ENCODE measurements at regions not wholly inside any gene's neighbourhood (a gene's known extent, or its start where the extent isn't known, plus 50 kb on each side); places are given as distances from the start of the nearest gene placed in this dataset.

DNA sequence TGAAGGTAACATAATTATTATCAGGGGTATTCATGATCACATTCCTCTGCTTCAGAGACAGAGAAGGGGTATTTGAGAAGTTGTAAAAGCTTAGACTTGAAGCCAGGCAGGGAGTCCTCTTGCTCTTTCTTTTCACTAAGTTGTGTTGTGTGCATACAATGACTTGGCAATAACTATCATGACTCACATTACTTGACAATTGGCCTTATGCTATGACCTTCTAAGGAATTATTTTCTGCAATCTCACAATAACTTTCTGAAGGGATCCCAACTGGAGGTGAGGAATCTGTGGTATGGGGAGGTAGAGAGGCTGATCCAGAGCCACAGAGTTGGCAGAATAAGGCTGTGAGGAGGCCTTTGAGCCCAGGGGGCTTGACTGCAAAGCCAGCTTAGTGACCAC lies 622.3 kb downstream of the MTRR start:
- no peak for DNase-seq

DNA sequence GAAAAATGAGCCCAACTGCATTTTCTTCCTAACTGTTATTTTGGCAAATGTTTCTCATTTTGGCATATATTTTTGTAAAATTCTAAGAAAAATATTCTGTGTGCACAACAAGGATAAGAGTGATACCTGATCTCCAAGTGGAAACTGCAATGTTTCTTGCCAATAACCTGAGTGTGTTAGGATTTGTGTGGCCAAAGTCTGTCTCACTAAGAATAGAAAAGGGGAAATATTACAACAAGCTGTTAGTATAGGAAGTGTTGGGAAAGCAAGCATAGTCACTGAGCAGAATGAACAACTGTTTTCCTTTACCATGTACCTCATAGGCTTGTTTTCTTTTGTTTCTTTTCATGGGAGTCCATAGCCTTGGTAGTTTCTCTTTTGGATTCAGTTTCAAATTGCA lies 624.2 kb downstream of the MTRR start:
- DNase-seq = peak; percentile 11

DNA sequence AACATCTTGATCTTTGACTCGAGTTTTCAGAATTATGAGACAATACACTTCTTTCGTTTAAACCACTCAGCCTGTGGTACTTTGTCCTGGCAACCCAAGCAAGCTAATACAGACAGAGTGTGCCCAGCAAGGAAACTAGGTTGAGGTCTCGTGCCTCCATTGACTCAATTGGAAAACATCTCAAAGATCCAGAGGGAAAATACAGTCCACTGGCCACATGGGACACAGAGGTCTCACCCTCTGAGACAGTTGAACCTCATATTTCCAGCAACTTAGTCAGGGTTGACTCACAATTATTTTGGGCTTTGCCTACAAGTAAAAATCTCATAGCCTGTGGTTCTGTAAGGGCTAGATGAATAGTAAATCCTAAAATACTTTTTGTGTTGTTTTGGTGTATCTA lies 631.5 kb downstream of the MTRR start:
- no peak for DNase-seq

DNA sequence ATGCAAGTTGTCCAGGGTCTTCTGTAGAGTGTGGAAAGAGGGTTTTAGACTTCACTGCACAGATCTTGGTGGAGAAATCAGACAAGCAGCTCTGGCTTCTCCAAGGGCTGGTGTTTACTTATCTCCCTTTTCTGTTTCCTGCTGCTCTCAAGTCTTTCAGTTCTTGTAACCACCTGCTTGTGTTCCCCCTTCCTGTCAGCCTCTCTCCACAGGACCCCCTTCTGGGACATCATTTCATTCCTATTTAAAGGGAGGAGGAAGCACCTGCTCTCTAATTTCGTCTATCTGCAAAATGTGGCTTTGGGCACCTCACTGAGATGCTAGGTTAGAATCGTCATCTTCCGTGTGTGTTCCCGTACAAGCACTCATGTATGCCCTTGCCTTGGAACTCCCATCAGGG lies 636.2 kb downstream of the MTRR start:
- DNase-seq = peak; percentile 15

DNA sequence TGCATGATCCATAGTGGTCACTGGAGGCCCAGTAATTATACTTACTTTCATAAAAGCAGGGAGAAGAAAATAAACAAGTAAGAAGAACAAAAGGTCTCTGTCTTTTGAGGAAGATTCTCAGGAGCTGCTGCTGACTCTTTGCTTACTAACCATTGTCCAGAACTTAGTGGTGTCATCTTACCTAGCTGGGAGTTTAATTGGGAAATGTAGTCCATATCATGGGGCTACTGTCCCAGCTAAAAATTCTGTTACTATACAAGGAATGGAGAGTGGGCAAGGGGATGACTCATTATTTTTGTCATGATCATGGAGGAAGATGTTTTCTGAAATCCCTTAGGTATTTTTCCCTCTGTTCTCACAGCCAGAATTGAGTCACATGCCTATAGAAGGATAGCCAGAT lies 639.3 kb downstream of the MTRR start:
- no peak for DNase-seq

DNA sequence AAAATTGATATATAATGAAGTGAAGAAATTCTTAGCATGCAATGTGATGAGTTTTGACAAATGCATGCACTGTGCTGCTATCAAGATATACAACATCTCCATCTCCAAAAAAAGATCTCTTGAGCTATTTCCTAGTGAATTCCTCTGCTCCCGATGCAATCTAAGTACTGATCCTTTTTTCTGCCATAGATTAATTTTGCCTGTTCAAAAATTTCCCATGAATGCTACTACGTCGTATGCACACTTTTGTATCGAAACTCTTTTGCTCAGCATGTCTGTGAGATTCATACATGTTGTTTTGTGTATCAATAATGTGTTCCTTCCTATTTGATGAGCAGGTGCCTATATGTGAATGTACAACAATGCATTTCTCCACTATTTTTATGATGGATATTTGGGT lies 647.4 kb downstream of the MTRR start:
- DNase-seq = no peak

DNA sequence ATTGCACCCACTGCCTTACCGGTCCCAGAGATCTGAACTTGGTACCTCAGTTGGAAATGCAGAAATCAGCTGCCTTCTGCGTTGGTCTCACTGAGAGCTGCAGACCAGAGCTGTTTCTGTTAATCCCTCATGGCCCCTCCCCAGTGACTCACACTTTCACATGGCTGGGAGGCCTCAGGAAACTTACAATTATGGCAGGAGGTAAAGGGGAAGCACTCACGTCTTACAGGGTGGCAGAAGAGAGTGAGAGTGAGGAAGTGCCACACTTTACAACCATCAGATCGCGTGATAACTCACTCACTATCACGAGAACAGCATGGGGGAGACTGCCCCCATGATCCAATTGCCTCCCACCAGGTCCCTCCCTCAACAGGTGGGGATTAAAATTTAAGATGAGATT lies 648.5 kb downstream of the MTRR start:
- peak; percentile 20 for DNase-seq

DNA sequence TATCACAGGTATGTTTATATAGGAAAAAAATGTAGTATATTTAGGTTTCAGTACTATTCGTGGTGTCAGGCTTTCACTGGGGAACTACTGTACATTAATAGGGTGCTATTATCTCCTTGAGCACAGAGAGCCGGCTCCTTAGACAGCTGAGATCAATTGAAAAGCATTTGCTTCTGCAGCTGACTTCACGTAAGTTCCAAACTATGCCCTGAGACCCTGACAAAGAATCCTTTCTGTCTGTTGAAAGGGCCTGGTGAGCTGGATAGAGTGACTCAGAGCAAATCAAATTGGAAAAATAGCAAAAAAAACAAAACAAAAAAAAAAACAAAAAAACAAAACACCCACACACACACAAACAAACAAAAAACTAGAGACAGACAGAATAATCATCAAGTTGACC lies 652.0 kb downstream of the MTRR start:
- DNase-seq = no peak

DNA sequence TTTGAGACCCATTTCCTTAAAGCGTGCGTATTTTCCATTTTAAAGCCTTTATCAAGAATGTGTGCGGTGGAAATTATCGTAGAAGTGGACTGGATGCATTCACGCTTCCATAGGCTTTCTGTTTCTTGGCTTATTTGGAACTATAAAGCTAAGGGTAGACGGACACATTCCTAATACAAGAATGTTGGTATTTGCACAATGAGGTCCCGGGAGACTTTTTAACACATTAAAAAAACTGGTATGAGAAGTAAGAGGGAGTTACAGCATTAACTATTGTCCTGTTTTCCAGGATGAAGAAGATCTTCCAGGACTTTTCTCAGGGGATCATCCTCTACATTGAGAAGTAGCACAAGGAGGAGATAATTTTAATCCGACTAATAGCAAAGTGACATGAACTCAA lies 653.0 kb downstream of the MTRR start:
- no peak for DNase-seq

DNA sequence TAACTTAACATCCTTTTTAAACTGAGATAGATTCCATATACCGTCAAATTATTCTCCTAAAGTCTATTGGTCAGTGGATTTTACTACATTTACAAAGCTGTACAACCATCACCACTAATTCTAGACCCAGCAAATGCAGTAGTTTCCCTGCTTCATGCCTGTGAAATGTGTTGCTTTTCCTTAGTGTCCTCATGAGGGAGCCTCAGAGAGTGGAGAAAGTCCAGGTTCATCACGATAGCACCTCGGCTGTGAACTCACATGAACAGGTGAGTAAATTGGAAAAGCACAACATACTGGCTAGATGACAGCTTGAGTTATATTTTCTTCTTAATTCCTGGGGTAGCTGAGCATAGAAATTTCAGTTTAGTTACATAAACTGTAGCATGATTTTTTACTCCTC lies 653.7 kb downstream of the MTRR start:
- DNase-seq = no peak

DNA sequence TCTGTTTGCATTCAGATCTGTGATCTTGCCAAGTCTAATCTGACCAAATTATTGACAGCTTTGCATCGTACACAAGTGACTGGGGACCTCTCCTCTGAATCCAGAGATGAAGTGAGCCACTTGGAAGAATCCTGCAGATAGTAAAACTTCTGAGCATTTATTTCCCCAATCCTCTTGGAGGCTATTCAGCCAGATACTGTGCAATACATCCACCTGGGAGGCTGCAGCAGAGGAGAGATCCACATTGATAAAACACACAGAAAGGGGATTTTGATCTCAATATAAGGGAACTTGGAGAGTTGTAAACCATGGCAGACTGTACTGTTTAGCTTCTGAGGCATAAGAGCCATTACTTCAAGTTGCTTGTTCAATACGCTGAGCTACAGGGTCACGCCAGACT lies 654.6 kb downstream of the MTRR start:
- no peak for DNase-seq

DNA sequence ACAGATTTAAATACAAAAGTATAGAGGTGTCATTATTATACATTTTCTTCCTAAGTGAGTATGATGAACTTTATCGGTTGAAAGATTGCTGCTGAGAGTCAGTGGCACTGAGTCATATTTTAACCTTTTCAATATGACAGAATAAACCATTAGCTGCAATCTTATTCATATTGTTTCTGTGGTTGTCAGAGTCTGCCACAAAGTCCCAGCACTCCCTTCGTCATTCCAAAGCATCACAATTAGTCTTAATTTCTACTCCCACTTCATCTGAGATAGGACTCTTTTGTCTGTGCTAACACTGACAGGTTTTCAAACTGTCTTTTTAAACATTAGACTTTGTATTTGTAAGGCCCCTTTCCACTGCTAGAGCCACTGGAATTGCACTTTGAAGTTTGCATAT lies 656.9 kb downstream of the MTRR start:
- DNase-seq = no peak

DNA sequence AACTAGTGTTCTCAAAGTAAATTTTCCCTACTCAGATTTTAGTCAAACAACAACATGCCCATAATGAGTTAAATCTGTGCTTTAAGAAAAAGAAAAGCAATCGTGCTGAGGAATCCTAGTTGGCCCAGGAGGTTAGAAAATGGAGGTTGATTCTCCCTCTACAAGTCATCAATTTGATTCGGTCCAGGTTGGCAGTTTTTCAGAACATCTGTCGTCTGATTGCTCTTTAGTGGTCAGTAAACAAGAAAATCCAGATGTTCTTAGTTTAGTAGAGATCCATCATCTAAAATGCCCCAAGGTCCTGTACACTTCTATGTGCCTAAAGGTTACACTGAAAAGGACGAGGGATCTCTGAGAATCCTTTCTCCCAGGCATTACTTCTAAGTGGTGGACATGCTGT lies 659.2 kb downstream of the MTRR start:
- DNase-seq = no peak

DNA sequence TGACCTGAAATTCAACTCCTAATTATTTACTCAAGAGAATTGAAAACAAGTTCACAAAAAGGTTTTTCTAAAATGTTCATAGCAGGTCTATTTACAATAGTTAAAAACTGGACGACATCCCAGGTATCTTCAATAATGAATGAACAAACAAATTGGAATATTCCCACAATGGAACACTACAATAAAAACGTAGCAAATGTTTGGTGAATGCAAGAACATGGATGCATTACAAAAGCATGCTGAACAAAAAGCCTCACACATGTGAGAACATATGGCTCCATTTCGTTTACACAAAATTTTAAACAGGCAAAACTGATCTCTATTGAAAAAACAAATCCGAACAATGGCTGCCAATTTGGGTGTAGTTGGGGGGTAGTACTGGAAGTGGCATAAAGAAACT lies 669.9 kb downstream of the MTRR start:
- DNase-seq = no peak

DNA sequence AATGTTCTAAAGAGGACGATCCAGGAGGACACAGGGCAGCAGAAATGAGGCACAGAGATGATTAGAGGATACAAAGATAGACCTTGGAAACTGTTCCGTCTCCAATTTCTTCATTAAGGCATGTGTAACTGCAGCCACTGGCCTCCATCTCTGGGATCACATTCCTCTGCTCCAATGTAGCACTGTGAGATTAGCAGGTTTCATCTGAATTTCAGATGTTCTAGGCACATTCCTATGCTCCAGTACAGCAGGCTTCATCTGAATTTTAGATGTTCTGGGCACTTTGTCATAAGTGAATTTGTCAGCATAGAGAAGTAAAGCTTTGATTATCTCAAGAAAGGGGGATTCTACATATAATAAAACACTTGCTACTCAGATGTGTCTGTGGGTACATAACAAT lies 671.4 kb downstream of the MTRR start:
- DNase-seq = no peak

DNA sequence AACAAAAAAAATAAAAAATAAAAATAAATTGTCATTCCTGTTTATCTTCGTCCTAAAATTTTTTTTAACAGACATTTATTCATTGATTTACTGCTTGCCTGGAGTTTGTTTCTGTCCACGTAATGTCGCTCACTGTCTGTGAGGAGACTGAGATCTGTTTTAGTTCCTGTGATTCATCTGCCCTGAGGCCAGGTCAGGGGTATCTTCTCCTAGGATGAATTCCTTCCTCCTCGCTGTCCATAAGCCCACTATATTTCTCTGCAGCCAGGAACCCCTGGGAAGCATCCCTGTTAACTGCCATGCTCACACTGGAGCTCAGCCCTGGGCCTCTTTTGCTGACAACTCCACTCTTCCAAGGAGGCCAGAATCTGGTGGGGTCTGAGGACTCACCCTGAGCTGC lies 682.0 kb downstream of the MTRR start:
- no peak for DNase-seq

DNA sequence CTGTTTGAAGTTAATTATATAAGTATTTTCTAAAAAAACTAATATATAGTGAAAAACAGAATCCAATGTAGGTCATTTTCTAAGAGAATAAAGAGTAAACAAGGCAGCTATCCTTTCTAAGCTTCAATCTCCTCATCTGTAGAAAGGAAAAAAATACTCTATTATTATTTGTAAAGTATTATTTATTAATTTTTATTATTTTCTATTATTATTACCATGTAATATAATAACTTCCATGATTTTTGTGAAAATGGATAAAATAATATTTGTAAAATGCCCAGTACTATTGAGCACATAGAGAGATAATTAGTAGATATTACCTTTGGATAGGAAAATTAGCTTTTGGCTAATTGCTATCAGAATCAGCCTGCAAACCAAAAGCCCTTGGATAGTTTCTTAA lies 684.4 kb downstream of the MTRR start:
- DNase-seq = no peak

DNA sequence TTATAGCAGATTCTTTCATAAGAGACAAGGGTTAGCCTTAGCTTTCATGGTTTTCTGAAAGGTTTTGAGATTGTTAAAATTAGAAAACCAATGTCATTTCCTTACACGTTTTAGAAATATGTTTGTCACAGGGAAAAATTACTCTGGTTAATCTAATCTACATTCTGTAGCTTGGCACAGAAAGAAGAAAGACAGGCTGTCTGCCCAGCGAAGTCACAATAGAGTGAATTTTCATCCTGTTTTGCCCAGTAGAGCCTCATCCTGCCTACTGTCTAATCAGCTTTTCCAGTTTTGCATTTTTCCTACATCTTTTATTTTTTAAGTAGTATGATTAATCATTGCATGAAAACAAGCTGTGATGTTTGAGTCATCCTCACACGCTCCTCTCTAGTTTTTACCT lies 688.8 kb downstream of the MTRR start:
- DNase-seq = no peak

DNA sequence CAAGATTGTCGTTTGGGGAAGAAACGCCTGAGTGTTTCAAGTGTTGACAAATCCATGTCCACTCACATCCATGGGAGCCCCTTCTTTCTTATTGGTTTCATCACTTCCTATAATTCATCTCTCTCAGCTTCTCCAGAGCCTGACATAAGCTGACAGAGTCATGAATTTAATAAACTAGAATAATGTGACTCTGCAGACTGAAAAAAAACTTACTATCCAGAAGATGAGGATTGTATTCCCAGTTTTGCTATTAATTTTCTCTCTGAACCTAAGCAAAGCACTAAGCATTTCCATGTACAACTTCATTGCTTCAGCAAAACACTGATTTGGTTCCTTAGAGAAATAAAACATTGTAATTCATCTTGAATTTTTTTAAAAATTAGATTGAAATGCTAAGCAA lies 691.8 kb downstream of the MTRR start:
- DNase-seq = no peak

DNA sequence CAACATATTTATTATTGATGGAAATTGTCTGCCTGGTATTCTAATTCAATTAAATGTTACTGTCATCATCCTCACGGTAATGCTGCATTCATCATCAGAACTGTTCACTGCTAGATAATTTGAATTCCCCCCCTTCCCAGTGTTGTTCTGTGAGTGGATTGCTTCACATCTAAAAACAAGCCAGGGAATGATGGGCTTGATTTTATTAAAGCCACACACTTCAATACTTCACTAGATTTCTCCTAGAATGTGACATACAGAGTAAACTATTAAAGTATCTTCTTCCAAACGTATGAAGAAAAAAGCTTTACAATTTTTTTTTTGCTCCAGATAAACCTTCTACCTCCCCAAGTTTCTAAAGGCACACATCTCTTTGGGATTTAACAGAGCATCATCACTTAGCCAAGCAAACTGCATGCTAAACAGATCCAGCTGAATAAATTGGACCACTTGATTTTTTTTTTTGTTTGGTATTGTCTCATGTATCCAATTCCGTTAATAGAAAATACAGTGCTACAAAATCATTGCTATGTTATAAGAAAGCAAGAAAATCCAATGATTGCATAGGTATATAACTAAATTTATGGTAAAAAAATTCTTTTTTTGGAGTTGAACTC lies 692.4 kb downstream of the MTRR start:
- no peak for DNase-seq

DNA sequence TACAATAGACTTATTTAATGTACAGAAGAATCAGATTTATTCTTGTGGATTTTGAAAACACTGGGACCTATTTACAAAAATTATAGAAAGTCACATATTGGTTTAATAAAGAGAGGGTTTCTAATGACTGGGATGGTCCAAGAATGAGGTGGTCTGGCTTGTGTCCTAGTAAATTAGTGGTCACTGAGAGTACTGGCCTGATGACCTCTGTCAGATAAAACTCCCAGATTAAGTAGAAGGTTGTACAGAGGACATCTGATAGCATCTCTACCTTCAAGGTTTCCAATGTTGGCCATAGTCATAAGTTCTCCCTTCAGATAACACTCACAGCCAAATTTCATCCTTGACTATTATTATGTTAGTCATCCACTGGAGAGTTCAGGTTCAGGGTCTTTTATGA lies 692.9 kb downstream of the MTRR start:
- DNase-seq = no peak

DNA sequence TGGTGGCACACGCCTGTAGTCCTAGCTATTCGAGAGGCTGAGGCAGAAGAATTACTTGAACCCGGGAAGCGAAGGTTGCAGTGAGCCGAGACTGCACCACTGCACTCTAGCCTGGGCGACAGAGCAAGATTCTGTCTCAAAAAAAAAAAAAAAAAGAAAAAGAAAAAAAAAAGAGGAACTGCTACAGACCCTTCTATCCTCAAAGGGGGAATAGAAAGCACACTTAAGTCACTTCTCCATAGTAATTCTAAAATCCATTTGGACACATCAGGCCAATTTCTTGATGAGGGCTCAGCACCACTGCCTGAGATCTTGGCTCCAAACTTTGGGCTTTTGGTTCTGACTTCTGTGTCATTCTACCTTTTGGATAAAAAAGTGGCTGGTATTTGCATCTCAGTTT lies 694.6 kb downstream of the MTRR start:
- DNase-seq = peak; percentile 2

DNA sequence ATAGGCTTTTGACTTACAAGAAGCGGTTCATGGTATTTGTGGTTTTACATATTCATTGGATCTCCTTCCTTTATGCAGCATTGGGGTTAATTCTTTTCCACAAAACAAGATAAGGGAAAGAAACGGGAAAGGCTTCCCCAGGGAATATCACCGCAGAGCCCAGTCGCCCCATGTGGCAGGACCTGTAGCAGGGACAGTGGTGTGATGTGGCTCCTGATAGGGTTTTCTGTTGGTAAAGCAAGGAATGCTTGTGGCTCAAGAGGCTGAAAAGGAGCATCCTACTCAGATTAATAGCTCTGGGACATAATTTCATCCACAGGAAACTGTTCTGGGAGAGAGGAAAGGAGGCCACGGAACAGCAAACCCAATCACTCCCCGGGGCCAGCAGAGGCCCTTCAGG lies 699.9 kb downstream of the MTRR start:
- DNase-seq = no peak

DNA sequence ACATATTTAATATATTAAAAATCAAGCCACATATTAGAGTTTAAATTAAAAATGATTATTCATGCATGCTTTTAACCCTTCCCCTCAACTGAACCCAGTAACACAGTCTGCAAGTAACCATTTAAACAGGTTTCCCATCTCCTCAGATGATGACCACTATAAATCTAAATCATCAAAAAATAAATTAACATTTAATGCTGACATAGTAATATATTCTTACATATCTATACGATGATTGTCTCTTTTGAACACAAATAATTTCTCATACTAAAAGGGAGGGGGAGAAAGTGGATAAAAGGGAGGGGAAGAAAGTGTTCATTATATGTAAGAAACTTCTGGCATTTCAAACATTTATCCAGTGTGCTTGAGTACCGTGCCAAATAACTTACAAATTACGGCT lies 701.6 kb downstream of the MTRR start:
- DNase-seq = no peak

DNA sequence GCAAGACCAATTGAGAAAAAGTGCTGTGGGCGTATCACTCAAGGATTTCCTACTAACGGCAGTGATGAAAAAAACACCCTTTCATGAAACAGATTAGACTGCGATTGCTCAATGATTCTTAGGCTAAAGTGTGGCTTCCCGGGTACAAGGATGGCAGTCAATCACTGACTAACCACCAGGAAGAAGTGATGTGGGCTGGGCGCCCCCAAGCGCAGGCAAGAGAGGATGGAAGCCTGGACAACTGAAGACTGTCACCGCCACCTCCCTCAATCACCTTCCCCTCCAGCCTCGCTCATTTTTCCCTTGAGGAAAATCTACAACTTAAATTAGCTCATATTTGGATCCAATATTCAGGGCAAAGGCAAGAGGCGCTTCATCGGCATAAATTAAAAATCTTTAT lies 707.2 kb downstream of the MTRR start:
- no peak for DNase-seq

DNA sequence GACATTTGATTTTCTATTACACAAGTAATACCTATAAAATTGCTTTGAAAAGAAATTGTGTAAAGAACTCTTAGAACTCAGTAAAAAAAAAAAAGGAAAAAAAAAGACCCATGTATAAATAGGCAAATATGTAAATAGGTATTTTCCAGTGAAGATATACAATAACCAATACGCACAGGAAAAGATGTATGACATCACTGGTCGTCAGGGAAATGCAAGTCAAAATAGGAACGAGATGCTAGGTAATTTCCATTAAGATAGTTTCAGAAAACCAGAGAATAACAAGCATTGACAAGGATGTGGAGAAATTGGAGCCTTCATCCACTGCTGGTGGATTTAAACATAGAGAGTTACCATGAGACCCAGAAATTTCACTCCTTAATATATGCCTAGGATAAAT lies 708.8 kb downstream of the MTRR start:
- DNase-seq = peak; percentile 6
